HL-60 (cell line): ENCODE measurements at regions not wholly inside any gene's neighbourhood (a gene's known extent, or its start where the extent isn't known, plus 50 kb on each side); places are given as distances from the start of the nearest gene placed in this dataset.

ENCODE experiments used
- DNase-seq, 2 experiments: peaks; one replicate each; pipeline ENCODE4 v3.0.0-alpha.2; 2010 to 2020; ENCODE audit warnings: low read depth in 1 of 2, low spot score in 1 of 2
- H3K27ac ChIP-seq: fragments of 250-450 bp; sonication (Bioruptor Pico); replicated peaks from 2 replicates; pipeline ENCODE4 v1.5.1; 2020; ENCODE audit warnings: mild to moderate bottlenecking, moderate library complexity
- H3K27me3 ChIP-seq: fragments of 250-450 bp; sonication (Bioruptor Pico); 2 replicates; pipeline ENCODE4 v1.5.1; 2021; ENCODE audit warnings: mild to moderate bottlenecking, moderate library complexity; ENCODE audit not compliant: insufficient read depth, poor library complexity, severe bottlenecking
- H3K4me3 ChIP-seq: replicated peaks from 2 replicates; pipeline ENCODE4 v1.5.1; 2011; ENCODE audit warnings: mild to moderate bottlenecking, control low read depth, low read length; ENCODE audit not compliant: insufficient read depth
- CTCF ChIP-seq: IDR thresholded peaks from one replicate; pipeline ENCODE4 v1.5.1; 2011; ENCODE audit warnings: low read length, control low read depth, inconsistent platforms; ENCODE audit not compliant: insufficient read depth
- GABPA ChIP-seq: IDR thresholded peaks from 2 replicates; pipeline ENCODE4 v1.6.1; 2012; ENCODE audit warnings: low read depth
- POLR2AphosphoS5 ChIP-seq: IDR thresholded peaks from 2 replicates; pipeline ENCODE4 v1.6.1; 2012; ENCODE audit warnings: low read depth
- REST ChIP-seq: IDR thresholded peaks from 2 replicates; pipeline ENCODE4 v1.6.1; 2012; ENCODE audit warnings: low read depth; ENCODE audit not compliant: insufficient replicate concordance
- SPI1 ChIP-seq: IDR thresholded peaks from 2 replicates; pipeline ENCODE4 v1.6.1; 2012; ENCODE audit warnings: low read depth, mild to moderate bottlenecking, borderline replicate concordance

GRCh38 chr1:73587080-73587479, 610.9 kb downstream of the LRRIQ3 start:
- DNase-seq = no peak
- TF ChIP-seq REST (no peak), POLR2AphosphoS5 (no peak), SPI1 (no peak), CTCF (no peak), GABPA (no peak)
- H3K27ac ChIP-seq = no peak overlapping the region
- H3K4me3 ChIP-seq = no peak overlapping the region
- no peaks in the 10 kb centered on the region for H3K27me3 ChIP-seq

- no peak for DNase-seq
- TF ChIP-seq GABPA (no peak), POLR2AphosphoS5 (no peak), REST (no peak), CTCF (no peak), SPI1 (no peak)
- no peak overlapping the region for H3K27ac ChIP-seq
- H3K4me3 ChIP-seq = no peak overlapping the region
- H3K27me3 ChIP-seq = no peaks in the 10 kb centered on the region
These were observed 620.8 kb downstream of the LRRIQ3 start for GRCh38 chr1:73577206-73577605.

- no peaks in the 10 kb centered on the region for H3K27me3 ChIP-seq
- TF ChIP-seq POLR2AphosphoS5 (no peak), SPI1 (no peak), CTCF (no peak), GABPA (no peak), REST (no peak)
- DNase-seq = no peak
- no peak overlapping the region for H3K27ac ChIP-seq
- no peak overlapping the region for H3K4me3 ChIP-seq
These were observed 621.9 kb downstream of the LRRIQ3 start for GRCh38 chr1:73576083-73576482.
